ENCODE measurements at regions not wholly inside any gene's neighbourhood (a gene's known extent, or its start where the extent isn't known, plus 50 kb on each side); places are given as distances from the start of the nearest gene placed in this dataset.

DNA sequence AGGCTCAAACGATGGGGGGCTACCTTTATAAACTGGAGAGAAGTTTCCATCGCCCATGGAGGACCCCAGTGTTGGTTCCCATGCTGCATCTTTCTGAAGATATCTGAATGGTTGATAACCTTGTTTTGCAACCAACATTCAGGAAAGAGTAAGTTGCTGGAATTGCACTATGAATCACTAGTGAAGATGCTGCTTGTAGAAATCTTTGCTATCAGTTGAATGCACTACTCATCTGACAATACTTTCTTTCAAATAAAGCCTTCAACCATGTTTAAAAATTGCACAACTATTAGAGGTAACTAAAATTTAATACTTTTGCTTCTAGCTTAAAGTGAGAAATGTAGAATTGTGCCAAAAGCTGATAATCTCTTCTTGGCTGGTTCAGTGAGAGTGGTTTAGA is 86.8 kb upstream of the HIVEP3 start:
- no peak for TF ChIP-seq TCF7L2 (IDR thresholded peaks at IDR 0.05; ENCODE audit: low read depth, low read length)
- no peak for TF ChIP-seq RAD21 (CRISPR knock-in tag; conservative IDR thresholded peaks at IDR 0.05 in 1 of 2, IDR thresholded peaks at IDR 0.05 in 1 of 2)
- TF ChIP-seq POLR2A (conservative IDR thresholded peaks at IDR 0.05), result no peak
- TF ChIP-seq DMBX1 (CRISPR knock-in tag; IDR thresholded peaks at IDR 0.05; ENCODE audit: borderline replicate concordance), result no peak
- TF ChIP-seq GABPA (tag; conservative IDR thresholded peaks at IDR 0.05; ENCODE audit: low read depth), result no peak
- TF ChIP-seq, protein P1, sequence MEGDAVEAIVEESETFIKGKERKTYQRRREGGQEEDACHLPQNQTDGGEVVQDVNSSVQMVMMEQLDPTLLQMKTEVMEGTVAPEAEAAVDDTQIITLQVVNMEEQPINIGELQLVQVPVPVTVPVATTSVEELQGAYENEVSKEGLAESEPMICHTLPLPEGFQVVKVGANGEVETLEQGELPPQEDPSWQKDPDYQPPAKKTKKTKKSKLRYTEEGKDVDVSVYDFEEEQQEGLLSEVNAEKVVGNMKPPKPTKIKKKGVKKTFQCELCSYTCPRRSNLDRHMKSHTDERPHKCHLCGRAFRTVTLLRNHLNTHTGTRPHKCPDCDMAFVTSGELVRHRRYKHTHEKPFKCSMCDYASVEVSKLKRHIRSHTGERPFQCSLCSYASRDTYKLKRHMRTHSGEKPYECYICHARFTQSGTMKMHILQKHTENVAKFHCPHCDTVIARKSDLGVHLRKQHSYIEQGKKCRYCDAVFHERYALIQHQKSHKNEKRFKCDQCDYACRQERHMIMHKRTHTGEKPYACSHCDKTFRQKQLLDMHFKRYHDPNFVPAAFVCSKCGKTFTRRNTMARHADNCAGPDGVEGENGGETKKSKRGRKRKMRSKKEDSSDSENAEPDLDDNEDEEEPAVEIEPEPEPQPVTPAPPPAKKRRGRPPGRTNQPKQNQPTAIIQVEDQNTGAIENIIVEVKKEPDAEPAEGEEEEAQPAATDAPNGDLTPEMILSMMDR (IDR thresholded peaks at IDR 0.05 in 2 of 3, conservative IDR thresholded peaks at IDR 0.05 in 1 of 3; ENCODE audit: insufficient read depth in 2 of 3, low read depth in 1 of 3, low read length in 3 of 3), result no peak
- no peak for TF ChIP-seq NEUROD1 (IDR thresholded peaks at IDR 0.05; ENCODE audit: borderline replicate concordance, low read depth, low read length, partially characterized antibody)
- TF ChIP-seq LEF1 (IDR thresholded peaks at IDR 0.05), result no peak
- no peak for TF ChIP-seq ZC3H4 (CRISPR knock-in tag; IDR thresholded peaks at IDR 0.05; ENCODE audit: borderline replicate concordance)
